Neural cell (in vitro differentiated cells): ENCODE measurements at regions not wholly inside any gene's neighbourhood (a gene's known extent, or its start where the extent isn't known, plus 50 kb on each side); places are given as distances from the start of the nearest gene placed in this dataset.

Experiments used
- H2AFZ ChIP-seq: fragments of 200-600, 300-800 bp; sonication (generic), shearing (Covaris generic); 2 replicates; pipeline ENCODE4 v1.6.0; 2014; ENCODE audit warnings: low read depth, mild to moderate bottlenecking, antibody characterized with exemption, low read length, moderate library complexity
- H3F3A ChIP-seq: fragments of 200-600 bp; shearing (Covaris generic); 2 replicates; pipeline ENCODE4 v1.6.1; 2016; ENCODE audit warnings: mild to moderate bottlenecking, moderate library complexity, mixed read lengths, antibody characterized with exemption, low read length; ENCODE audit not compliant: insufficient read depth, poor library complexity, severe bottlenecking
- H3K27ac ChIP-seq: fragments of 200-600, 300-800 bp; sonication (generic), shearing (Covaris generic); 2 replicates; pipeline ENCODE4 v1.5.1; 2014; ENCODE audit warnings: mild to moderate bottlenecking, low read length, moderate library complexity
- H3K27me3 ChIP-seq: fragments of 300-800, 200-600 bp; sonication (generic), shearing (Covaris generic); 2 replicates; pipeline ENCODE4 v1.6.0; 2014; ENCODE audit warnings: mild to moderate bottlenecking, low read depth, low read length, moderate library complexity; ENCODE audit not compliant: insufficient read depth
- H3K36me3 ChIP-seq: fragments of 300-800, 200-600 bp; sonication (generic), shearing (Covaris generic); 2 replicates; pipeline ENCODE4 v1.5.1; 2014; ENCODE audit warnings: mild to moderate bottlenecking, antibody characterized with exemption, low read length, moderate library complexity; ENCODE audit not compliant: insufficient read depth
- H3K4me2 ChIP-seq: fragments of 300-800, 200-600 bp; sonication (generic), shearing (Covaris generic); 2 replicates; pipeline ENCODE4 v1.6.0; 2014; ENCODE audit warnings: mild to moderate bottlenecking, low read length
- H3K4me3 ChIP-seq: fragments of 300-800, 200-600 bp; sonication (generic), shearing (Covaris generic); 2 replicates; pipeline ENCODE4 v1.5.1; 2014; ENCODE audit warnings: mild to moderate bottlenecking, low read length, moderate library complexity
- H3K79me2 ChIP-seq: fragments of 200-600 bp; shearing (Covaris generic); replicated peaks from 2 replicates; pipeline ENCODE4 v1.6.0; 2014; ENCODE audit warnings: mild to moderate bottlenecking, low read length, moderate library complexity; ENCODE audit not compliant: insufficient read depth
- H3K9ac ChIP-seq: fragments of 300-800, 200-600 bp; sonication (generic), shearing (Covaris generic); 2 replicates; pipeline ENCODE4 v1.6.1; 2016; ENCODE audit warnings: mild to moderate bottlenecking, low read length, mixed read lengths
- H3K9me2 ChIP-seq: fragments of 200-600 bp; shearing (Covaris generic); 2 replicates; pipeline ENCODE4 v1.6.1; 2016; ENCODE audit warnings: mild to moderate bottlenecking, low read length, mixed read lengths; ENCODE audit not compliant: insufficient read depth
- H3K9me3 ChIP-seq: fragments of 200-600, 300-800 bp; sonication (generic), shearing (Covaris generic); 2 replicates; pipeline ENCODE4 v1.6.1; 2016; ENCODE audit warnings: mild to moderate bottlenecking, mixed run types, low read length, moderate library complexity, mixed read lengths
- H4K20me1 ChIP-seq: fragments of 200-600 bp; shearing (Covaris generic); 2 replicates; pipeline ENCODE4 v1.6.1; 2016; ENCODE audit warnings: mild to moderate bottlenecking, mixed run types; ENCODE audit not compliant: insufficient read depth
- CTCF ChIP-seq: fragments of 450-650 bp; IDR thresholded peaks from 2 replicates; pipeline ENCODE4 v1.5.1; 2014; ENCODE audit warnings: antibody characterized with exemption, mild to moderate bottlenecking, moderate library complexity; ENCODE audit not compliant: poor library complexity, severe bottlenecking
- EP300 ChIP-seq: fragments of 450-650 bp; conservative IDR thresholded peaks from 2 replicates; pipeline ENCODE4 v1.6.1; 2014; ENCODE audit warnings: antibody characterized with exemption, mild to moderate bottlenecking, moderate library complexity; ENCODE audit not compliant: poor library complexity, severe bottlenecking
- EZH2 ChIP-seq: fragments of 200-600, 300-800 bp; shearing (Covaris generic), sonication (generic); IDR thresholded peaks from 2 replicates; pipeline ENCODE4 v1.6.1; 2014; ENCODE audit warnings: antibody characterized with exemption, low read length, borderline replicate concordance, mild to moderate bottlenecking; ENCODE audit not compliant: insufficient read depth, poor library complexity, severe bottlenecking
- MXI1 ChIP-seq: fragments of 450-650 bp; conservative IDR thresholded peaks from 2 replicates; pipeline ENCODE4 v1.6.1; 2014; ENCODE audit warnings: antibody characterized with exemption, mild to moderate bottlenecking; ENCODE audit not compliant: poor library complexity, severe bottlenecking
- POLR2AphosphoS5 ChIP-seq: IDR thresholded peaks from 2 replicates; pipeline ENCODE4 v1.6.1; 2012
- RAD21 ChIP-seq: fragments of 450-650 bp; conservative IDR thresholded peaks from 2 replicates; pipeline ENCODE4 v1.6.1; 2014; ENCODE audit warnings: antibody characterized with exemption, mild to moderate bottlenecking, moderate library complexity
- REST ChIP-seq: IDR thresholded peaks from 2 replicates; pipeline ENCODE4 v1.6.1; 2012; ENCODE audit warnings: borderline replicate concordance
- SMC3 ChIP-seq: fragments of 450-650 bp; conservative IDR thresholded peaks from 2 replicates; pipeline ENCODE4 v1.6.1; 2014; ENCODE audit warnings: antibody characterized with exemption, mild to moderate bottlenecking, moderate library complexity; ENCODE audit not compliant: poor library complexity
- TAF1 ChIP-seq: IDR thresholded peaks from 2 replicates; pipeline ENCODE4 v1.6.1; 2012; ENCODE audit warnings: low read depth

- Histone ChIP-seq H3K4me3 (no peak overlapping the region), H3K9me3 (no peaks in the 10 kb centered on the region), H3K27ac (no peak overlapping the region), H2AFZ (no peak overlapping the region), H3K4me2 (no peak overlapping the region), H3F3A (no peaks in the 10 kb centered on the region), H3K36me3 (no peaks in the 10 kb centered on the region), H3K27me3 (no peaks in the 10 kb centered on the region), H3K9me2 (no peaks in the 10 kb centered on the region), H4K20me1 (no peaks in the 10 kb centered on the region), H3K79me2 (no peaks in the 10 kb centered on the region), H3K9ac (no peak overlapping the region)
- no peak for TF ChIP-seq REST
- TF ChIP-seq MXI1: no peak
- no peak for TF ChIP-seq POLR2AphosphoS5
- no peak for TF ChIP-seq SMC3
- no peak for TF ChIP-seq TAF1
- no peak for TF ChIP-seq EZH2
- no peak for TF ChIP-seq RAD21
- TF ChIP-seq EP300: no peak
- TF ChIP-seq CTCF: no peak
Measured at GRCh38 chr5:155878991-155879575, 447.9 kb upstream of the SGCD start.

- Histone ChIP-seq H3K27me3 (no peaks in the 10 kb centered on the region), H3F3A (no peaks in the 10 kb centered on the region), H3K9me2 (no peaks in the 10 kb centered on the region), H3K9ac (no peak overlapping the region), H3K79me2 (no peaks in the 10 kb centered on the region), H4K20me1 (no peaks in the 10 kb centered on the region), H3K9me3 (no peaks in the 10 kb centered on the region), H3K4me3 (no peak overlapping the region), H3K27ac (no peak overlapping the region), H3K36me3 (no peaks in the 10 kb centered on the region), H3K4me2 (no peak overlapping the region), H2AFZ (no peak overlapping the region)
- TF ChIP-seq CTCF (no peak), EP300 (no peak), RAD21 (no peak), EZH2 (no peak), TAF1 (no peak), POLR2AphosphoS5 (no peak), MXI1 (no peak), SMC3 (no peak), REST (no peak)
Measured at GRCh38 chr5:155884041-155884440, 442.9 kb upstream of the SGCD start.
